AML-193 (cell line): ENCODE measurements at regions not wholly inside any gene's neighbourhood (a gene's known extent, or its start where the extent isn't known, plus 50 kb on each side); places are given as distances from the start of the nearest gene placed in this dataset.
"Not testable (repeated sequence)": the region's sequence is repeated elsewhere in the genome, so short reads cannot be mapped to it uniquely, and the experiment has no call there.

Experiments used
- DNase-seq, 2 experiments: peaks; one replicate each; lab custom pipeline; 2025; lab: John Stamatoyannopoulos, UW

GRCh38 chr4:131883181-131883580, 1265.9 kb upstream of the PCDH10 start:
- not testable (repeated sequence) for DNase-seq

GRCh38 chr4:131925662-131926061, 1223.4 kb upstream of the PCDH10 start:
- not testable (repeated sequence) for DNase-seq

- DNase-seq: not testable (repeated sequence)
These were observed 1181.4 kb upstream of the PCDH10 start for GRCh38 chr4:131967646-131968045.

- DNase-seq: no peak
These were observed 1174.4 kb upstream of the PCDH10 start for GRCh38 chr4:131974730-131975129.

GRCh38 chr4:131975276-131976132, 1173.6 kb upstream of the PCDH10 start:
- DNase-seq: not testable (repeated sequence)

- not testable (repeated sequence) for DNase-seq
These were observed 1172.7 kb upstream of the PCDH10 start for GRCh38 chr4:131976133-131977002.

GRCh38 chr4:131978120-131978519, 1171.0 kb upstream of the PCDH10 start:
- DNase-seq: no peak

GRCh38 chr4:131989576-131989975, 1159.5 kb upstream of the PCDH10 start:
- no peak for DNase-seq

GRCh38 chr4:132001542-132001941, 1147.6 kb upstream of the PCDH10 start:
- DNase-seq: no peak

- DNase-seq: no peak
These were observed 1145.5 kb upstream of the PCDH10 start for GRCh38 chr4:132003593-132003992.

- no peak for DNase-seq
These were observed 1133.8 kb upstream of the PCDH10 start for GRCh38 chr4:132015321-132015720.

GRCh38 chr4:132016703-132017350, 1132.3 kb upstream of the PCDH10 start:
- no peak for DNase-seq

- DNase-seq: no peak
These were observed 1122.9 kb upstream of the PCDH10 start for GRCh38 chr4:132026166-132026565.

GRCh38 chr4:132026816-132027215, 1122.3 kb upstream of the PCDH10 start:
- DNase-seq: no peak

- no peak for DNase-seq
These were observed 1092.6 kb upstream of the PCDH10 start for GRCh38 chr4:132056496-132056895.

- DNase-seq: no peak
These were observed 1089.9 kb upstream of the PCDH10 start for GRCh38 chr4:132059227-132059626.

GRCh38 chr4:132062611-132063239, 1086.4 kb upstream of the PCDH10 start:
- no peak for DNase-seq

GRCh38 chr4:132063829-132064228, 1085.3 kb upstream of the PCDH10 start:
- no peak for DNase-seq

- no peak for DNase-seq
These were observed 1083.1 kb upstream of the PCDH10 start for GRCh38 chr4:132065940-132066495.

GRCh38 chr4:132071815-132072214, 1077.3 kb upstream of the PCDH10 start:
- DNase-seq: no peak

GRCh38 chr4:132076829-132077228, 1072.3 kb upstream of the PCDH10 start:
- no peak for DNase-seq

- DNase-seq: no peak
These were observed 1064.0 kb upstream of the PCDH10 start for GRCh38 chr4:132085105-132085504.
